Kidney epithelial cell (primary cell): ENCODE measurements at regions not wholly inside any gene's neighbourhood (a gene's known extent, or its start where the extent isn't known, plus 50 kb on each side); places are given as distances from the start of the nearest gene placed in this dataset.

Source experiments
- DNase-seq: peaks from one replicate; pipeline ENCODE4 v3.0.0-alpha.2; 2010; ENCODE audit warnings: low read depth
- H3K27me3 ChIP-seq: 2 replicates; pipeline ENCODE4 v1.6.0; 2011; ENCODE audit warnings: low read length; ENCODE audit not compliant: control insufficient read depth, insufficient read depth
- H3K36me3 ChIP-seq: 2 replicates; pipeline ENCODE4 v1.5.1; 2011; ENCODE audit warnings: low read length; ENCODE audit not compliant: control insufficient read depth, insufficient read depth
- H3K4me3 ChIP-seq: 2 replicates; pipeline ENCODE4 v1.5.1; 2011; ENCODE audit warnings: low read depth, mild to moderate bottlenecking, control low read depth, low read length
- TF ChIP-seq, protein P1 (sequence below): IDR thresholded peaks from 2 replicates; pipeline ENCODE4 v1.5.1; 2011; ENCODE audit warnings: mild to moderate bottlenecking, moderate library complexity, low read length, control low read depth, inconsistent platforms; ENCODE audit not compliant: insufficient read depth, poor library complexity, severe bottlenecking

DNA sequence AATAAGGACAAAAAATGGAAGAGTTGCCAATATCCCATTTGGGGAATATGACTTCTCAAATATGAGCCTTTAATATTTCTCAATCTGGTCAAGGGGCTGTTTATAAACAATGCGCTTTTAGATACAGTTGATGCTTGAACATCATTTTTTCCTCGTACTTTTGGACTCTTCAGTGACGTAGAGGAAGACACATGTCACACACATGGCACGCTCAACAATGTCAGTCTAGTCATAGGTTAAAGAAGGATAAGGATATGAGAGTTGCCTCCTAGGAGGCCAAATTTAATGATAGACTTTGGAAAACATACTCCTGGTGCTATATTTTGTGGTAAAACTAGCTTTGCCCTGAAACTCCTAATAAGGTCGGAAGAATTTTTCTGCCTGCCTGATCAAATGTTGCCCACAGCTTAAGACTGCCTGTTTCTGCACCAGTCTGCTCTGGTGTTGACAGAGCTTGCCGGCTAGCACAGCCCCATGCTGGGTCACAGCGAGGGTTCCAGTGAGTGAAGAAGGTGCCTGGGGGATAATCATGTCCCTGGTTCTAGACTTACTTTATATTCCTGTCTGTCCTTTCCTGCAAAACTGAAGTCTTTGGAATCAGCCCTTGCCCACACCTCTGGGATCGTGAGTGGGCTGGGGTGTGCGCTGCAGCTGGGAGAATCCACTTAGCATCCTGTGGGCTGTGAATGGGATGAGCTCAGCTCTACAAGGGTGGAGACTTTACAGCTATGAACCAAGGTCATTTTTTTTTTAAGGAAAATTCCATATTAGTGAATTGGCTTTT, 230.8 kb upstream of the IRX4 start:
- no peaks in the 10 kb centered on the region for H3K36me3 ChIP-seq
- no peak for DNase-seq
- TF ChIP-seq, protein P1, sequence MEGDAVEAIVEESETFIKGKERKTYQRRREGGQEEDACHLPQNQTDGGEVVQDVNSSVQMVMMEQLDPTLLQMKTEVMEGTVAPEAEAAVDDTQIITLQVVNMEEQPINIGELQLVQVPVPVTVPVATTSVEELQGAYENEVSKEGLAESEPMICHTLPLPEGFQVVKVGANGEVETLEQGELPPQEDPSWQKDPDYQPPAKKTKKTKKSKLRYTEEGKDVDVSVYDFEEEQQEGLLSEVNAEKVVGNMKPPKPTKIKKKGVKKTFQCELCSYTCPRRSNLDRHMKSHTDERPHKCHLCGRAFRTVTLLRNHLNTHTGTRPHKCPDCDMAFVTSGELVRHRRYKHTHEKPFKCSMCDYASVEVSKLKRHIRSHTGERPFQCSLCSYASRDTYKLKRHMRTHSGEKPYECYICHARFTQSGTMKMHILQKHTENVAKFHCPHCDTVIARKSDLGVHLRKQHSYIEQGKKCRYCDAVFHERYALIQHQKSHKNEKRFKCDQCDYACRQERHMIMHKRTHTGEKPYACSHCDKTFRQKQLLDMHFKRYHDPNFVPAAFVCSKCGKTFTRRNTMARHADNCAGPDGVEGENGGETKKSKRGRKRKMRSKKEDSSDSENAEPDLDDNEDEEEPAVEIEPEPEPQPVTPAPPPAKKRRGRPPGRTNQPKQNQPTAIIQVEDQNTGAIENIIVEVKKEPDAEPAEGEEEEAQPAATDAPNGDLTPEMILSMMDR, result no peak
- no peak overlapping the region for H3K4me3 ChIP-seq
- peaks cover 6% of the 10 kb centered on the region for H3K27me3 ChIP-seq

DNA sequence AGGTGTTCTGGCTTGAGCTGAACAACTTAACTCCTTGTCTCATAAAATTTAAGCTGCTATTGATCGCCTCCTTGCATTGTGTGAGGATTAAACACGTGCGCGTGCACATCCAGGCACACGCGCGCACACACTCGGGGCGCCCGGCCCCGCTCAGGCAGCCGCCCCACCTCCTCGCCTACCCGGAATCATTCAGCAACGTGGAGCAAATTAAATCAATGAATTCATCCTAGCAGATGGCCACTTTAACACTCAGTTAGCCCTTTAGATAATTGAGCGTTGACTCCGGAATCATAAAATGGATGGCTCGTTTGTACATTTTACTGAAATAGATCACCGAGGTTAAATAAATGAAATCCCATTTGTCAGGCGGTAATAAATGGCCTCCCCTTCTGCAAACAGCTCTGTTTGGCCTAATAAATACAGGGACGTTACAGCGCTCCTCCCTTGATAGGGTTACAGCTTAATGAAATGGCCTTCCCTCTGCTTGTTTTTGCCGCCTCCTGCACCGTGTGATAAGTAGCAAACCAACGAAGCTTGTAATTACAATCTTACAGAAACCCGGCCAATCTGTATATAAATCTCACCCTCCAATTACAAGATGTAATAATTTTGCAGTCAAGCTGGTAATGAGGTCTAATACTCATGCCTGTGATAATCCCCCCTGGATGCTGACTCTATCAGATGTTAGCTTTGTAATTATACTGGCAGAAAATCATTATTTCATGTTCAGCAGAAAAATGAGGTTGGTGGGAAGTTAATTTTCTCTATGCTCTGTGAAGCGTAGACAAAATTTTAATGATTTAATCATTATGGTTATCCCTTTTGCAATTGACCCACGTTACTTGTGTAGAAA, 229.7 kb upstream of the IRX4 start:
- TF ChIP-seq, protein P1, result no peak
- Histone ChIP-seq H3K4me3 (no peak overlapping the region), H3K27me3 (peaks cover 6% of the 10 kb centered on the region), H3K36me3 (no peaks in the 10 kb centered on the region)
- DNase-seq, result no peak

DNA sequence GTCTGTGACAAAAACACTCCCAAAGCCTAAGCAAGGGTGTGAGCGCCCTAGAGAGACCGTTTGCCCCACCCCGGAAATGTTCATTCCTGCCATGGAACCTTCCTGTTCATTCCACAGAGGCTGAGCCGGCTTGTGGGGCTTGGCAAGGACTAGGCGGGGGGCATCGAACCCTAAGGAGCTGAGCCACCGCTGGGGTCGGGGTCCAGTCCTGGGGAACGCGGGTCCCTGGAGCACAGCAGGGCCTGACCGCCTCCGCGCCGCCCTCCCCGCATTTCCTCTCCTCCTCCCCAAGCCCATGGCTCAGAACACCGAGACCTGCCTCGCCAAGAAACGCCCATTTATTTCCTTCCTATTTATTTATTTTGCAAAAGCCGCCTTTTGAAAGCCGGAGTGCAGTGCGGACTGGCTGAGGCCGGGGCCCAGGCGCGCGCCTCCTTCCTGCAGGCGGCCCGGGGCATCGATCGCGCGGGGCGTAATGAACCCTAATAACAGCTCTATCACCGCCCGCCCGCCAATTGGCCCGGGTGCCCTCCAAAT, 228.9 kb upstream of the IRX4 start:
- Histone ChIP-seq H3K36me3 (no peaks in the 10 kb centered on the region), H3K27me3 (peaks cover 6% of the 10 kb centered on the region), H3K4me3 (no peak overlapping the region)
- TF ChIP-seq, protein P1, result no peak
- no peak for DNase-seq

DNA sequence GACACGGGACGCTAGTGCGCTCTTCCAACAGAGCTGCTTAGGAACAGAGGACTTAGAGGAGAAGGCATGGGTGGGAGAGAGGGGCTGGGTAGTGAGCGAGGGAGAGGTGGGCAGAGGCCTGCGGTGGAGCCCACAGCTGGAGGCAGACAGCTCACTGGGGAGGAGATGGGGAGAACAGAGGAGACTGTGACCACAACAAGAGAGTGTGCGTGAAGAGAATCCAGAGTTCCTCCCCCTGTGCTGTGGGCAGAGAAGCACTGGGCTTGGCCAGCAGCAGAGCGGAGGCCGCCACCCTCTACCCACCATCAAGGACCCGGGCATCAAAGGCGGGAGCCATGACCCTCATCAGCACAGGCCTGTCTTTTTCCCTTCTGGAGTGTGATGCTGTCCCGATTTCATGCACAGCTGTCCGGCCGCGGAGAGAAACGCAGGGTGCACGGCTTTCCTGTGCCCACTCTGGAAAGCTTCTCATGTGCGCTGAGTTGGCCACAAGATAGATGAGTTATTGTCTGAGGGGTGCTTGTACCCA, 228.3 kb upstream of the IRX4 start:
- no peaks in the 10 kb centered on the region for H3K36me3 ChIP-seq
- H3K27me3 ChIP-seq, result peaks cover 6% of the 10 kb centered on the region
- TF ChIP-seq, protein P1, result no peak
- H3K4me3 ChIP-seq, result no peak overlapping the region
- no peak for DNase-seq

DNA sequence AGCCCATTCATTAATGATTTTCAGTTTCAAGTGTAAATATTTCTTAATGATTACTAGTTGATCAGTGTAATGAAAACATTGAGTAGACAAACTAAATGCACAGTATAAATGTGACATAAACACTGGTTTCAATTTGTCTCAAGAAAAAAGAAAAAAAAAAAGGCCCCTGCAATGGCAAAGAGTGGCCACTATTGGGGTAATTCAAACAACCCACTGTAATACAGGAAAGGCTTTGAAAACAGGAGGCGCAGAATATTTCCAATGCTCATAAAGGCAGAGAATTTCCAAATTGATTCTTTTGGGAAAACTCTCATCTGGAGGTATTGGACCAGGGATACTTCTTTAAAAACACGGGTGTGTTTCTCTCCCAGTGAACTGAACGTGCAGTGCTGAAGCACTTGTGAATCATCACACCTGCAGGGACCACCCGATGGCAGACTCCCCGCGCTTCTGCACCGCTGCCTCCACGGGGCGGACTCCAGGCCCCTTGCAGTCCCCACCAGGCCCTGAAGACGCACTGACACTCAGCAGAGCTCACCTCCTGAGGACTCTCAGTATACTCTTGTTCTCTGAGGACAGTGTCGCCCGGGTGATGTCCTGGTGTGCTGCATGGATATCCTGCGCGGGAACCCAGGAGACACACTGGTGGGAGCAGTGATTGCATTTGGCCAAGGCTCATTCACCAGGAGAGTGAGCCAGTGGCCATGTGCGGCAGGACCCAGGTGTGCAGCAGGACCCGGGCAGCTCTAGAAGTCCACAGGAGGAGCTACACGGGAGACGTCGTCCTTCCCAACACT, 227.6 kb upstream of the IRX4 start:
- H3K36me3 ChIP-seq, result no peaks in the 10 kb centered on the region
- TF ChIP-seq, protein P1, result no peak
- no peak overlapping the region for H3K4me3 ChIP-seq
- no peak for DNase-seq
- H3K27me3 ChIP-seq, result peaks cover 6% of the 10 kb centered on the region
